OCI-LY7 (cell line): ENCODE measurements at regions not wholly inside any gene's neighbourhood (a gene's known extent, or its start where the extent isn't known, plus 50 kb on each side); places are given as distances from the start of the nearest gene placed in this dataset.

Experiments used
- EZH2phosphoT487 ChIP-seq: fragments of 200-600 bp; sonication (generic); IDR thresholded peaks from 2 replicates; pipeline ENCODE4 v1.6.1; 2018; ENCODE audit warnings: low read depth, borderline replicate concordance, mild to moderate bottlenecking, mixed run types, antibody characterized with exemption, low read length, moderate library complexity, mixed read lengths
- TF ChIP-seq, protein P1 (sequence below): fragments of 200-600 bp; sonication (generic); conservative IDR thresholded peaks from 2 replicates; pipeline ENCODE4 v1.5.1; 2014; ENCODE audit warnings: mild to moderate bottlenecking, antibody characterized with exemption, low read length, moderate library complexity, mixed read lengths

DNA sequence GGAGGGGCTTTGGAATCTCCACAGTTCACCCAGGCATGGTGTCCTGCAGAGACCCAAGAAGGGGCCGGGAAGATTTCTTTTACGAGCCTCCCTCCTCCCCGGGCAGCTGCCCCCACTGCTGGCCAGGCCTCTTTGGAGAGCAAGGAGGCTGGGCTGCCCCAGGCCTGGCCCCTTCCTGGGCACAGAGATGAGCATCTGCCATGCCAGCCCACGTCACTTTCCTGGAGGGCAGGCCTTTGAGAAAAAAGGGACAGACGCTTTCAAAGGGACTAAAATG lies 60.5 kb upstream of the FGF3 start:
- TF ChIP-seq, protein P1, sequence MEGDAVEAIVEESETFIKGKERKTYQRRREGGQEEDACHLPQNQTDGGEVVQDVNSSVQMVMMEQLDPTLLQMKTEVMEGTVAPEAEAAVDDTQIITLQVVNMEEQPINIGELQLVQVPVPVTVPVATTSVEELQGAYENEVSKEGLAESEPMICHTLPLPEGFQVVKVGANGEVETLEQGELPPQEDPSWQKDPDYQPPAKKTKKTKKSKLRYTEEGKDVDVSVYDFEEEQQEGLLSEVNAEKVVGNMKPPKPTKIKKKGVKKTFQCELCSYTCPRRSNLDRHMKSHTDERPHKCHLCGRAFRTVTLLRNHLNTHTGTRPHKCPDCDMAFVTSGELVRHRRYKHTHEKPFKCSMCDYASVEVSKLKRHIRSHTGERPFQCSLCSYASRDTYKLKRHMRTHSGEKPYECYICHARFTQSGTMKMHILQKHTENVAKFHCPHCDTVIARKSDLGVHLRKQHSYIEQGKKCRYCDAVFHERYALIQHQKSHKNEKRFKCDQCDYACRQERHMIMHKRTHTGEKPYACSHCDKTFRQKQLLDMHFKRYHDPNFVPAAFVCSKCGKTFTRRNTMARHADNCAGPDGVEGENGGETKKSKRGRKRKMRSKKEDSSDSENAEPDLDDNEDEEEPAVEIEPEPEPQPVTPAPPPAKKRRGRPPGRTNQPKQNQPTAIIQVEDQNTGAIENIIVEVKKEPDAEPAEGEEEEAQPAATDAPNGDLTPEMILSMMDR, result no peak
- no peak for TF ChIP-seq EZH2phosphoT487
